NOMO-1 treated with DMSO at 0.1 percent for 48 hours (cell line): ENCODE measurements at regions not wholly inside any gene's neighbourhood (a gene's known extent, or its start where the extent isn't known, plus 50 kb on each side); places are given as distances from the start of the nearest gene placed in this dataset.
"Not testable (repeated sequence)": the region's sequence is repeated elsewhere in the genome, so short reads cannot be mapped to it uniquely, and the experiment has no call there.

ENCODE experiments used
- DNase-seq: peaks from one replicate; lab custom pipeline; 2025; ENCODE audit not compliant: unreplicated experiment; lab: John Stamatoyannopoulos, UW

- not testable (repeated sequence) for DNase-seq
These were observed 52.6 kb upstream of the KIF26B start for GRCh38 chr1:245102149-245102548.

GRCh38 chr1:245099401-245099800 is 55.4 kb upstream of the KIF26B start:
- no peak for DNase-seq

- DNase-seq = no peak
These were observed 55.9 kb upstream of the KIF26B start for GRCh38 chr1:245098924-245099323.

GRCh38 chr1:245096311-245097066 is 58.3 kb upstream of the KIF26B start:
- DNase-seq = no peak

GRCh38 chr1:245095903-245096302 is 58.9 kb upstream of the KIF26B start:
- DNase-seq = no peak

- DNase-seq = no peak
These were observed 59.8 kb upstream of the KIF26B start for GRCh38 chr1:245094954-245095353.

- DNase-seq = no peak
These were observed 60.7 kb upstream of the KIF26B start for GRCh38 chr1:245094092-245094491.

- no peak for DNase-seq
These were observed 62.2 kb upstream of the KIF26B start for GRCh38 chr1:245092638-245092976.

- no peak for DNase-seq
These were observed 62.8 kb upstream of the KIF26B start for GRCh38 chr1:245091818-245092637.

- no peak for DNase-seq
These were observed 63.6 kb upstream of the KIF26B start for GRCh38 chr1:245091171-245091621.

- DNase-seq = no peak
These were observed 64.2 kb upstream of the KIF26B start for GRCh38 chr1:245090491-245091090.

GRCh38 chr1:245087723-245088122 is 67.1 kb upstream of the KIF26B start:
- DNase-seq = no peak

- no peak for DNase-seq
These were observed 68.3 kb upstream of the KIF26B start for GRCh38 chr1:245086389-245086969.

GRCh38 chr1:245085508-245086095 is 69.2 kb upstream of the KIF26B start:
- no peak for DNase-seq

- DNase-seq = no peak
These were observed 70.2 kb upstream of the KIF26B start for GRCh38 chr1:245084551-245084950.

- DNase-seq = no peak
These were observed 75.7 kb upstream of the KIF26B start for GRCh38 chr1:245079021-245079609.

- DNase-seq = no peak
These were observed 79.9 kb upstream of the KIF26B start for GRCh38 chr1:245074898-245075297.

- DNase-seq = peak; percentile 53
These were observed 80.5 kb upstream of the KIF26B start for GRCh38 chr1:245074232-245074747.

- no peak for DNase-seq
These were observed 83.8 kb upstream of the KIF26B start for GRCh38 chr1:245070836-245071615.

- DNase-seq = no peak
These were observed 87.5 kb upstream of the KIF26B start for GRCh38 chr1:245067257-245067656.
